PC-3 (cell line): ENCODE measurements at regions not wholly inside any gene's neighbourhood (a gene's known extent, or its start where the extent isn't known, plus 50 kb on each side); places are given as distances from the start of the nearest gene placed in this dataset.
"Not testable (repeated sequence)": the region's sequence is repeated elsewhere in the genome, so short reads cannot be mapped to it uniquely, and the experiment has no call there.

Experiments
- ATAC-seq: fragments of 200-7000 bp; cut with Tn5 transposase; 2 replicates; pipeline ENCODE4 v1.9.1; 2020; ENCODE audit warnings: mild to moderate bottlenecking, moderate library complexity
- BruUV-seq: library from RNA; stranded (reverse); fragments of 400-500 nt; replicated peaks from 2 replicates; lab custom pipeline; 2021; lab: Mats Ljungman, UMichigan
- CTCF ChIA-PET: fragments of 300-600 bp; sonication (Branson Sonifier 250); formaldehyde crosslinking; loops from one replicate; lab custom pipeline; 2022; ENCODE audit warnings: antibody characterized with exemption; lab: Charles Lee
- POLR2A ChIA-PET: fragments of 300-600 bp; sonication (Branson Sonifier 250); formaldehyde crosslinking; loops from one replicate; lab custom pipeline; 2022; ENCODE audit warnings: antibody characterized with exemption; ENCODE audit not compliant: unreplicated experiment; lab: Charles Lee
- DNase-seq: peaks from one replicate; pipeline ENCODE4 v3.0.0-alpha.2; 2015
- H2AFZ ChIP-seq: fragments of 300-600 bp; sonication (generic); 2 replicates; pipeline ENCODE4 v1.6.0; 2016; ENCODE audit warnings: antibody characterized with exemption, low read length
- H3F3A ChIP-seq: fragments of 300-600 bp; sonication (generic); one replicate; pipeline ENCODE4 v1.6.0; 2017; ENCODE audit warnings: antibody characterized with exemption, low read length, control low read depth, mild to moderate bottlenecking; ENCODE audit not compliant: unreplicated experiment
- H3K27ac ChIP-seq: fragments of 300-600 bp; sonication (generic); 2 replicates; pipeline ENCODE4 v1.5.1; 2016; ENCODE audit warnings: mild to moderate bottlenecking, low read length
- H3K27me3 ChIP-seq: fragments of 300-600 bp; sonication (generic); 2 replicates; pipeline ENCODE4 v1.6.1; 2016; ENCODE audit warnings: low read length, mixed read lengths
- H3K36me3 ChIP-seq: fragments of 300-600 bp; sonication (generic); 2 replicates; pipeline ENCODE4 v1.6.1; 2016; ENCODE audit warnings: low read depth, mixed run types, low read length, mixed read lengths
- H3K4me1 ChIP-seq: fragments of 300-600 bp; sonication (generic); 2 replicates; pipeline ENCODE4 v1.5.1; 2016; ENCODE audit warnings: low read length; ENCODE audit not compliant: insufficient read depth
- H3K4me2 ChIP-seq: fragments of 300-600 bp; sonication (generic); 2 replicates; pipeline ENCODE4 v1.6.0; 2016; ENCODE audit warnings: low read length
- H3K4me3 ChIP-seq: fragments of 300-600 bp; sonication (generic); 2 replicates; pipeline ENCODE4 v1.5.1; 2016; ENCODE audit warnings: mild to moderate bottlenecking, low read length, mixed read lengths
- H3K79me2 ChIP-seq: fragments of 300-600 bp; sonication (generic); 2 replicates; pipeline ENCODE4 v1.6.1; 2017; ENCODE audit warnings: low read length, mixed read lengths
- H3K9ac ChIP-seq: fragments of 300-600 bp; sonication (generic); 2 replicates; pipeline ENCODE4 v1.6.0; 2016; ENCODE audit warnings: mild to moderate bottlenecking, low read length
- H3K9me2 ChIP-seq: fragments of 300-600 bp; sonication (generic); replicated peaks from 2 replicates; pipeline ENCODE4 v1.6.1; 2016; ENCODE audit warnings: mixed run types, low read length, mixed read lengths
- H3K9me3 ChIP-seq: fragments of 300-600 bp; sonication (generic); 2 replicates; pipeline ENCODE4 v1.6.1; 2016; ENCODE audit warnings: low read length, mixed read lengths
- H4K20me1 ChIP-seq: fragments of 300-600 bp; sonication (generic); 2 replicates; pipeline ENCODE4 v1.6.1; 2016; ENCODE audit warnings: low read length, mixed read lengths
- EZH2 ChIP-seq: fragments of 300-600 bp; sonication (generic); IDR thresholded peaks from one replicate; pipeline ENCODE4 v1.6.1; 2017; ENCODE audit warnings: antibody characterized with exemption, mild to moderate bottlenecking, low read length; ENCODE audit not compliant: unreplicated experiment
- EZH2phosphoT487 ChIP-seq: fragments of 300-600 bp; sonication (generic); IDR thresholded peaks from 2 replicates; pipeline ENCODE4 v1.6.1; 2018; ENCODE audit warnings: mild to moderate bottlenecking, antibody characterized with exemption, low read length, borderline replicate concordance
- intact Hi-C: fragments of 100-400 bp; cut with micrococcal nuclease; formaldehyde crosslinking; loops from 2 replicates; pipeline ENCODE4 v1.9.0; 2023
- TF ChIP-seq, protein P1 (sequence below): fragments of 300-600 bp; sonication (generic); conservative IDR thresholded peaks from 2 replicates; pipeline ENCODE4 v1.5.1; 2017; ENCODE audit warnings: antibody characterized with exemption, low read depth, mild to moderate bottlenecking, low read length

DNA sequence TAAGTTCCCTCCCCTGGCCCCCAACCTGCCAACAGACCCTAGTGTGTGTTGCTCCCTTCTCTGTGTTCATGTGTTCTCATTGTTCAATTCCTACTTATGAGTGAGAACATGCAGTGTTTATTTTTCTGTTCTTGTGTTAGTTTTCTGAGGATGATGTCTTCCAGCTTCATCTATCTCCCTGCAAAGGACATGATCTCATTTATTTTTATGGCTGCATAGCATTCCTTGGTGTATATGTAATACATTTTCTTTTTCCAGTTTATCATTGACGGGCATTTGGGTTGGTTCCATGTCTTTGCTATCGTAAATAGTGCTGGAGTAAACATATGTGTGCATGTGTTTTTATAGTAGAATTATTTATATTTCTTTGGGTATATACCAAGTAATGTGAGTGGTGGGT is 602.2 kb downstream of the DSC3 start:
- intact Hi-C loops: no loop called here
- CTCF ChIA-PET: no interaction called here
- Histone ChIP-seq H3K4me2 (no peak overlapping the region), H3K27me3 (no peaks in the 10 kb centered on the region), H3K9me2 (no peaks in the 10 kb centered on the region), H3K27ac (no peak overlapping the region), H4K20me1 (no peaks in the 10 kb centered on the region), H3K4me1 (no peaks in the 10 kb centered on the region), H3K79me2 (no peaks in the 10 kb centered on the region), H3K4me3 (no peak overlapping the region), H3K9ac (no peak overlapping the region), H3K36me3 (no peaks in the 10 kb centered on the region), H2AFZ (no peak overlapping the region), H3K9me3 (no peaks in the 10 kb centered on the region), H3F3A (no peaks in the 10 kb centered on the region)
- POLR2A ChIA-PET: no interaction called here
- DNase-seq (no peak), ATAC-seq (no peak)
- TF ChIP-seq EZH2: no peak
- no peak for TF ChIP-seq EZH2phosphoT487
- TF ChIP-seq, protein P1, sequence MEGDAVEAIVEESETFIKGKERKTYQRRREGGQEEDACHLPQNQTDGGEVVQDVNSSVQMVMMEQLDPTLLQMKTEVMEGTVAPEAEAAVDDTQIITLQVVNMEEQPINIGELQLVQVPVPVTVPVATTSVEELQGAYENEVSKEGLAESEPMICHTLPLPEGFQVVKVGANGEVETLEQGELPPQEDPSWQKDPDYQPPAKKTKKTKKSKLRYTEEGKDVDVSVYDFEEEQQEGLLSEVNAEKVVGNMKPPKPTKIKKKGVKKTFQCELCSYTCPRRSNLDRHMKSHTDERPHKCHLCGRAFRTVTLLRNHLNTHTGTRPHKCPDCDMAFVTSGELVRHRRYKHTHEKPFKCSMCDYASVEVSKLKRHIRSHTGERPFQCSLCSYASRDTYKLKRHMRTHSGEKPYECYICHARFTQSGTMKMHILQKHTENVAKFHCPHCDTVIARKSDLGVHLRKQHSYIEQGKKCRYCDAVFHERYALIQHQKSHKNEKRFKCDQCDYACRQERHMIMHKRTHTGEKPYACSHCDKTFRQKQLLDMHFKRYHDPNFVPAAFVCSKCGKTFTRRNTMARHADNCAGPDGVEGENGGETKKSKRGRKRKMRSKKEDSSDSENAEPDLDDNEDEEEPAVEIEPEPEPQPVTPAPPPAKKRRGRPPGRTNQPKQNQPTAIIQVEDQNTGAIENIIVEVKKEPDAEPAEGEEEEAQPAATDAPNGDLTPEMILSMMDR: no peak
- BruUV-seq: no TSS peak

- Histone ChIP-seq H3K4me2 (no peak overlapping the region), H3K27ac (no peak overlapping the region), H2AFZ (no peak overlapping the region), H3K9ac (no peak overlapping the region), H3K79me2 (no peaks in the 10 kb centered on the region), H3K27me3 (no peaks in the 10 kb centered on the region), H3K4me3 (no peak overlapping the region), H3K4me1 (no peaks in the 10 kb centered on the region), H3K9me3 (no peaks in the 10 kb centered on the region), H3K36me3 (no peaks in the 10 kb centered on the region), H3F3A (no peaks in the 10 kb centered on the region), H3K9me2 (no peaks in the 10 kb centered on the region), H4K20me1 (no peaks in the 10 kb centered on the region)
- ATAC-seq: no peak
- no peak for DNase-seq
- intact Hi-C loops: no loop called here
- CTCF ChIA-PET: no interaction called here
- POLR2A ChIA-PET: no interaction called here
- no peak for TF ChIP-seq EZH2phosphoT487
- TF ChIP-seq, protein P1: no peak
- no peak for TF ChIP-seq EZH2
- no TSS peak for BruUV-seq
Measured at GRCh38 chr18:30439174-30439573, 603.4 kb downstream of the DSC3 start.

DNA sequence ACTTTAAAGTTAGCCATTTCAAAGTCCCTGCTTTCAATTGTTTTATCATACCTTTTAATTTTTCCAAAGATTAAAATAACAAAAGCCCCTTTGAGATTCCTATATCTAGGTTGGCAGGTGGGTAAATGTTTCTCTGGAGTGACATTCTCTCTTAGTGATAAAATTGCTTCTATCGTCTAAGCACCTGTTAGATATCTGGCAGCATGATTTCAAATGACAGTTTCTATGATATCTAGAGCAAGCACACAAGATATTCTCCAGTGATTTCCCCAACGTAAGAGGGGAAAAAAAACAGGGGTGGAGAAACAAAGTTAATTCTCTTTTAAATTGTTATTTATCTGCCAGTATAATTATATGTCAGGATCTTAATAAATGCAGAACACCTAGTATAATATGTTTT is 610.2 kb downstream of the DSC3 start:
- no TSS peak for BruUV-seq
- TF ChIP-seq, protein P1: no peak
- TF ChIP-seq EZH2phosphoT487 (no peak), EZH2 (no peak)
- CTCF ChIA-PET: no interaction called here
- no peaks in the 10 kb centered on the region for H3K27me3 ChIP-seq
- no peaks in the 10 kb centered on the region for H3K9me3 ChIP-seq
- no peak overlapping the region for H3K9ac ChIP-seq
- no peaks in the 10 kb centered on the region for H3K4me1 ChIP-seq
- no peaks in the 10 kb centered on the region for H3K79me2 ChIP-seq
- DNase-seq (no peak), ATAC-seq (no peak)
- no peaks in the 10 kb centered on the region for H3K36me3 ChIP-seq
- H2AFZ ChIP-seq: no peak overlapping the region
- no peaks in the 10 kb centered on the region for H4K20me1 ChIP-seq
- H3K9me2 ChIP-seq: no peaks in the 10 kb centered on the region
- intact Hi-C loops: no loop called here
- no peak overlapping the region for H3K27ac ChIP-seq
- no peaks in the 10 kb centered on the region for H3F3A ChIP-seq
- no peak overlapping the region for H3K4me2 ChIP-seq
- H3K4me3 ChIP-seq: no peak overlapping the region
- POLR2A ChIA-PET: no interaction called here

DNA sequence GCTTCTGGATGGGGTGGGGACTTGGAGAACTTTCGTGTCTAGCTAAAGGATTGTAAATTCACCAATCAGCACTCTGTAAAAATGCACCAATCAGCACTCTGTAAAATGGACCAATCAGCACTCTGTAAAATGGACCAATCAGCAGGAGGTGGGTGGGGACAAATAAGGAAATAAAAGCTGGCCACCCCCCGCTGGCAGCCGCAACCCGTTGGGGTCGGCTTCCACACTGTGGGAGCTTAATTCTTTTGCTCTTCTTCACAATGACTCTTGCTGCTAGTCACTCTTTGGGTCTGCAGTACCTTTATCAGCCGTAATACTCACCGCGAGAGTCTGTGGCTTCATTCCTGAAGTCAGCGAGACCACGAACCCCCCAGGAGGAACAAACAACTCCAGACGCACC is 623.1 kb downstream of the DSC3 start:
- H4K20me1 ChIP-seq, H3K79me2 ChIP-seq, H3K4me2 ChIP-seq, H3K4me1 ChIP-seq, CTCF ChIA-PET, POLR2A ChIA-PET, H2AFZ ChIP-seq, H3K4me3 ChIP-seq, H3K9me2 ChIP-seq, H3K9me3 ChIP-seq, H3K27ac ChIP-seq, ATAC-seq, DNase-seq, H3K9ac ChIP-seq, H3K36me3 ChIP-seq, H3F3A ChIP-seq, H3K27me3 ChIP-seq, BruUV-seq: not testable (repeated sequence)
- intact Hi-C loops: loop anchor here (10.0 kb wide), 1 partner anchor 155 kb away; no protein-coding TSS in a partner anchor
